SK-N-SH treated with all-trans-retinoic acid at 6 μM for 48 hours (cell line): ENCODE measurements at regions not wholly inside any gene's neighbourhood (a gene's known extent, or its start where the extent isn't known, plus 50 kb on each side); places are given as distances from the start of the nearest gene placed in this dataset.
A peak's percentile ranks its signal among the peaks of the same experiment; 100 is the strongest.

Experiments used
- ATAC-seq: fragments of 200-7000 bp; cut with Tn5 transposase; 3 replicates; pipeline ENCODE4 v1.9.1; 2020; ENCODE audit warnings: mild to moderate bottlenecking, moderate library complexity
- ARNTL ChIP-seq: fragments of 450-650 bp; formaldehyde crosslinking; IDR thresholded peaks from 2 replicates; pipeline ENCODE4 v1.5.0; 2020; ENCODE audit warnings: low read depth, mild to moderate bottlenecking, moderate library complexity, borderline replicate concordance
- BACH2 ChIP-seq: fragments of 250-450 bp; sonication (Bioruptor Pico); IDR thresholded peaks from 2 replicates; pipeline ENCODE4 v1.9.0; 2021; ENCODE audit warnings: mild to moderate bottlenecking, borderline replicate concordance
- CSDC2 ChIP-seq: fragments of 250-450 bp; sonication (Bioruptor Pico); IDR thresholded peaks from 2 replicates; pipeline ENCODE4 v1.5.0; 2020; ENCODE audit warnings: mild to moderate bottlenecking, moderate library complexity
- ESRRG ChIP-seq: fragments of 250-450 bp; sonication (Bioruptor Pico); IDR thresholded peaks from 2 replicates; pipeline ENCODE4 v1.6.1; 2021; ENCODE audit warnings: mild to moderate bottlenecking
- GLIS3 ChIP-seq: fragments of 250-450 bp; sonication (Bioruptor Pico); IDR thresholded peaks from 2 replicates; pipeline ENCODE4 v1.5.0; 2020; ENCODE audit warnings: mild to moderate bottlenecking, moderate library complexity
- ISL1 ChIP-seq: fragments of 250-450 bp; sonication (Bioruptor Pico); IDR thresholded peaks from 2 replicates; pipeline ENCODE4 v2.1.2; 2022; ENCODE audit warnings: mild to moderate bottlenecking, moderate library complexity
- OSR1 ChIP-seq: fragments of 250-450 bp; sonication (Bioruptor Pico); IDR thresholded peaks from 2 replicates; pipeline ENCODE4 v1.8.0; 2022; ENCODE audit warnings: moderate library complexity, mild to moderate bottlenecking, inconsistent platforms
- PPARA ChIP-seq: fragments of 250-450 bp; sonication (Bioruptor Pico); IDR thresholded peaks from 2 replicates; pipeline ENCODE4 v1.5.0; 2020; ENCODE audit warnings: mild to moderate bottlenecking, borderline replicate concordance
- RARB ChIP-seq: fragments of 250-450 bp; sonication (Bioruptor Pico); IDR thresholded peaks from 2 replicates; pipeline ENCODE4 v1.8.0; 2021; ENCODE audit warnings: mild to moderate bottlenecking, moderate library complexity
- SNAI2 ChIP-seq: fragments of 250-450 bp; sonication (Bioruptor Pico); IDR thresholded peaks from 2 replicates; pipeline ENCODE4 v1.5.0; 2020; ENCODE audit warnings: mild to moderate bottlenecking, moderate library complexity
- TCF4 ChIP-seq: fragments of 250-450 bp; sonication (Bioruptor Pico); IDR thresholded peaks from 2 replicates; pipeline ENCODE4 v1.8.0; 2021; ENCODE audit warnings: mild to moderate bottlenecking, moderate library complexity, borderline replicate concordance
- TOX ChIP-seq: fragments of 250-450 bp; sonication (Bioruptor Pico); IDR thresholded peaks from 2 replicates; pipeline ENCODE4 v1.8.0; 2021; ENCODE audit warnings: mild to moderate bottlenecking, moderate library complexity, borderline replicate concordance
- ZC3H10 ChIP-seq: fragments of 250-450 bp; sonication (Bioruptor Pico); IDR thresholded peaks from 2 replicates; pipeline ENCODE4 v1.5.1; 2021; ENCODE audit warnings: mild to moderate bottlenecking, moderate library complexity
- ZFP30 ChIP-seq: fragments of 450-650 bp; formaldehyde crosslinking; IDR thresholded peaks from 2 replicates; pipeline ENCODE4 v1.5.0; 2022; ENCODE audit warnings: mild to moderate bottlenecking, moderate library complexity
- ZNF565 ChIP-seq: fragments of 450-650 bp; formaldehyde crosslinking; conservative IDR thresholded peaks from 2 replicates; pipeline ENCODE4 v1.5.0; 2020; ENCODE audit warnings: low read depth, mild to moderate bottlenecking, moderate library complexity
- ZNF70 ChIP-seq: fragments of 450-650 bp; formaldehyde crosslinking; IDR thresholded peaks from 2 replicates; pipeline ENCODE4 v1.5.0; 2020; ENCODE audit warnings: mild to moderate bottlenecking, moderate library complexity
- ZNF8 ChIP-seq: fragments of 450-650 bp; formaldehyde crosslinking; IDR thresholded peaks from 2 replicates; pipeline ENCODE4 v1.5.0; 2020; ENCODE audit warnings: mild to moderate bottlenecking, moderate library complexity
- TF ChIP-seq, protein P1 (sequence below): fragments of 250-450 bp; sonication (Bioruptor Pico); IDR thresholded peaks from 2 replicates; pipeline ENCODE4 v1.5.1; 2020; ENCODE audit warnings: low read depth, mild to moderate bottlenecking, moderate library complexity
- TF ChIP-seq, protein P2 (sequence below): fragments of 250-450 bp; sonication (Bioruptor Pico); IDR thresholded peaks from 2 replicates; pipeline ENCODE4 v1.5.1; 2021; ENCODE audit warnings: mild to moderate bottlenecking, moderate library complexity
- TF ChIP-seq, protein P3 (sequence below): fragments of 250-450 bp; sonication (Bioruptor Pico); IDR thresholded peaks from 2 replicates; pipeline ENCODE4 v1.5.0; 2020; ENCODE audit warnings: mild to moderate bottlenecking, moderate library complexity
- TF ChIP-seq, protein P4 (sequence below): fragments of 250-450 bp; sonication (Bioruptor Pico); IDR thresholded peaks from 2 replicates; pipeline ENCODE4 v1.8.0; 2021; ENCODE audit warnings: low read depth, mild to moderate bottlenecking, moderate library complexity, borderline replicate concordance

DNA sequence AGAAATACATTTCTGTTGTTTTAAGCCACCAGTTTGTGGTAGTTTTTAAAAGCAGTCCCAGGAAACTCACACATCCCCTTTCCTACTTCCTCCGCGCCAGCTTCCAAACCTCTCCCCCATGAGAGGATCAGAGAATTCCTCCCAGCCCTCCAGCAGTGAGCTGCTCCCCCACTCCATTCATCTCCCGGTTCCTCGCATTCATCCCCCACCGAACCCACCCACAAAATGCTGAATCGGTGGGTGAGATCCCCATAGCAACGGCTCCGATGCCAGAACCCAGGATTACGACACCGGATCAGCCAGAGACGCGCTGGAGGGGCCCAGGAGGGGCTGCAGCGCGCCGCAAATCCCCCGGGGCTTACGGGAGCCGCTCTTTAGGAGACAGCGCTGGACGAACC is 251.4 kb upstream of the RPL38 start:
- TF ChIP-seq, protein P1, sequence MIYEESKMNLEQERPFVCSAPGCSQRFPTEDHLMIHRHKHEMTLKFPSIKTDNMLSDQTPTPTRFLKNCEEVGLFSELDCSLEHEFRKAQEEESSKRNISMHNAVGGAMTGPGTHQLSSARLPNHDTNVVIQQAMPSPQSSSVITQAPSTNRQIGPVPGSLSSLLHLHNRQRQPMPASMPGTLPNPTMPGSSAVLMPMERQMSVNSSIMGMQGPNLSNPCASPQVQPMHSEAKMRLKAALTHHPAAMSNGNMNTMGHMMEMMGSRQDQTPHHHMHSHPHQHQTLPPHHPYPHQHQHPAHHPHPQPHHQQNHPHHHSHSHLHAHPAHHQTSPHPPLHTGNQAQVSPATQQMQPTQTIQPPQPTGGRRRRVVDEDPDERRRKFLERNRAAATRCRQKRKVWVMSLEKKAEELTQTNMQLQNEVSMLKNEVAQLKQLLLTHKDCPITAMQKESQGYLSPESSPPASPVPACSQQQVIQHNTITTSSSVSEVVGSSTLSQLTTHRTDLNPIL (CRISPR knock-in tag), result no peak
- TF ChIP-seq ZNF70 (CRISPR knock-in tag), result no peak
- no peak for TF ChIP-seq ARNTL (CRISPR knock-in tag)
- no peak for TF ChIP-seq ZNF565 (CRISPR knock-in tag)
- no peak for TF ChIP-seq TOX
- no peak for TF ChIP-seq CSDC2 (CRISPR knock-in tag)
- TF ChIP-seq, protein P2, sequence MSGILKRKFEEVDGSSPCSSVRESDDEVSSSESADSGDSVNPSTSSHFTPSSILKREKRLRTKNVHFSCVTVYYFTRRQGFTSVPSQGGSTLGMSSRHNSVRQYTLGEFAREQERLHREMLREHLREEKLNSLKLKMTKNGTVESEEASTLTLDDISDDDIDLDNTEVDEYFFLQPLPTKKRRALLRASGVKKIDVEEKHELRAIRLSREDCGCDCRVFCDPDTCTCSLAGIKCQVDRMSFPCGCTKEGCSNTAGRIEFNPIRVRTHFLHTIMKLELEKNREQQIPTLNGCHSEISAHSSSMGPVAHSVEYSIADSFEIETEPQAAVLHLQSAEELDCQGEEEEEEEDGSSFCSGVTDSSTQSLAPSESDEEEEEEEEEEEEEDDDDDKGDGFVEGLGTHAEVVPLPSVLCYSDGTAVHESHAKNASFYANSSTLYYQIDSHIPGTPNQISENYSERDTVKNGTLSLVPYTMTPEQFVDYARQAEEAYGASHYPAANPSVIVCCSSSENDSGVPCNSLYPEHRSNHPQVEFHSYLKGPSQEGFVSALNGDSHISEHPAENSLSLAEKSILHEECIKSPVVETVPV (CRISPR knock-in tag), result no peak
- no peak for TF ChIP-seq OSR1
- TF ChIP-seq ZNF8, result no peak
- TF ChIP-seq, protein P3, sequence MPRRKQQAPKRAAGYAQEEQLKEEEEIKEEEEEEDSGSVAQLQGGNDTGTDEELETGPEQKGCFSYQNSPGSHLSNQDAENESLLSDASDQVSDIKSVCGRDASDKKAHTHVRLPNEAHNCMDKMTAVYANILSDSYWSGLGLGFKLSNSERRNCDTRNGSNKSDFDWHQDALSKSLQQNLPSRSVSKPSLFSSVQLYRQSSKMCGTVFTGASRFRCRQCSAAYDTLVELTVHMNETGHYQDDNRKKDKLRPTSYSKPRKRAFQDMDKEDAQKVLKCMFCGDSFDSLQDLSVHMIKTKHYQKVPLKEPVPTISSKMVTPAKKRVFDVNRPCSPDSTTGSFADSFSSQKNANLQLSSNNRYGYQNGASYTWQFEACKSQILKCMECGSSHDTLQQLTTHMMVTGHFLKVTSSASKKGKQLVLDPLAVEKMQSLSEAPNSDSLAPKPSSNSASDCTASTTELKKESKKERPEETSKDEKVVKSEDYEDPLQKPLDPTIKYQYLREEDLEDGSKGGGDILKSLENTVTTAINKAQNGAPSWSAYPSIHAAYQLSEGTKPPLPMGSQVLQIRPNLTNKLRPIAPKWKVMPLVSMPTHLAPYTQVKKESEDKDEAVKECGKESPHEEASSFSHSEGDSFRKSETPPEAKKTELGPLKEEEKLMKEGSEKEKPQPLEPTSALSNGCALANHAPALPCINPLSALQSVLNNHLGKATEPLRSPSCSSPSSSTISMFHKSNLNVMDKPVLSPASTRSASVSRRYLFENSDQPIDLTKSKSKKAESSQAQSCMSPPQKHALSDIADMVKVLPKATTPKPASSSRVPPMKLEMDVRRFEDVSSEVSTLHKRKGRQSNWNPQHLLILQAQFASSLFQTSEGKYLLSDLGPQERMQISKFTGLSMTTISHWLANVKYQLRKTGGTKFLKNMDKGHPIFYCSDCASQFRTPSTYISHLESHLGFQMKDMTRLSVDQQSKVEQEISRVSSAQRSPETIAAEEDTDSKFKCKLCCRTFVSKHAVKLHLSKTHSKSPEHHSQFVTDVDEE (CRISPR knock-in tag), result no peak
- TF ChIP-seq ZFP30 (CRISPR knock-in tag), result no peak
- no peak for ATAC-seq

DNA sequence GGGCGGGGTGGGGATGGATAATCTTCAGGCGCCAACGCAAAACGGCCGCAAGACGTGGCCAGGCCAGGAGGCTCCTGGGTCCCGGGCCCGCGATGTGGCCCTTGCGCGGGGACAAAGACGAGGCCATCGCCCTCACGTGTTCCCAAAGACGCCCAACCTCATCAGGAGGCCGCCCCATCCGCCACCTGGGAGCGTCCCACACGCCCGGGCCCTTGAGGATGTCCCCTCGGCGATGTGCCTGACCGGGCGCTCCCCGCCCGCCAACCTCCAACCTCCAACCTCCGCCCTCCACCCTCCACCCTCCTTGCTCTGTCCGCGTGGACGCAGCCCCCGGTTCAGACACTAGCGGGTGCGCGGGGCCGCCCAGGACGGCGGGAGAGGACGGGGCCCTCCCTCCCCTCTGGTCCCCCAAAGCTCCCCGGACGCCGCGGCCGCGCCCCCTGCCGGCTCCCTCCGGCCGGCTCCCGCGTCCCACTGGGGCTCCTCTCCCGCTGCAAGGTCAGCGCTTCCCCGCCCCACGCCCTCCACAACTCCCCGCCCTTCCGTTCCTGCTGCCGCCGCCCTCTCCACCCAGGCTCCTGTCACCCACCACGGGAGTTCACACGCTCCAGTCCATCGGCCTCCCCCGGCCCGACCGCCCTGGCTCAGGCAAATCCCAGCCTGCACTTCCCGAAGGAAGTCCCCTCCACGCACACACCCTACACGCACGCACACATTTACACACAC is 250.8 kb upstream of the RPL38 start:
- no peak for TF ChIP-seq ESRRG (CRISPR knock-in tag)
- no peak for TF ChIP-seq ARNTL (CRISPR knock-in tag)
- TF ChIP-seq, protein P2 (CRISPR knock-in tag), result no peak
- no peak for TF ChIP-seq SNAI2
- TF ChIP-seq, protein P4, sequence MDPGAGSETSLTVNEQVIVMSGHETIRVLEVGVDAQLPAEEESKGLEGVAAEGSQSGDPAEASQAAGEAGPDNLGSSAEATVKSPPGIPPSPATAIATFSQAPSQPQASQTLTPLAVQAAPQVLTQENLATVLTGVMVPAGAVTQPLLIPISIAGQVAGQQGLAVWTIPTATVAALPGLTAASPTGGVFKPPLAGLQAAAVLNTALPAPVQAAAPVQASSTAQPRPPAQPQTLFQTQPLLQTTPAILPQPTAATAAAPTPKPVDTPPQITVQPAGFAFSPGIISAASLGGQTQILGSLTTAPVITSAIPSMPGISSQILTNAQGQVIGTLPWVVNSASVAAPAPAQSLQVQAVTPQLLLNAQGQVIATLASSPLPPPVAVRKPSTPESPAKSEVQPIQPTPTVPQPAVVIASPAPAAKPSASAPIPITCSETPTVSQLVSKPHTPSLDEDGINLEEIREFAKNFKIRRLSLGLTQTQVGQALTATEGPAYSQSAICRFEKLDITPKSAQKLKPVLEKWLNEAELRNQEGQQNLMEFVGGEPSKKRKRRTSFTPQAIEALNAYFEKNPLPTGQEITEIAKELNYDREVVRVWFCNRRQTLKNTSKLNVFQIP (CRISPR knock-in tag), result no peak
- TF ChIP-seq ZC3H10, result no peak
- ATAC-seq, result peak; percentile 38; the same call in 1 of the 3 replicates

DNA sequence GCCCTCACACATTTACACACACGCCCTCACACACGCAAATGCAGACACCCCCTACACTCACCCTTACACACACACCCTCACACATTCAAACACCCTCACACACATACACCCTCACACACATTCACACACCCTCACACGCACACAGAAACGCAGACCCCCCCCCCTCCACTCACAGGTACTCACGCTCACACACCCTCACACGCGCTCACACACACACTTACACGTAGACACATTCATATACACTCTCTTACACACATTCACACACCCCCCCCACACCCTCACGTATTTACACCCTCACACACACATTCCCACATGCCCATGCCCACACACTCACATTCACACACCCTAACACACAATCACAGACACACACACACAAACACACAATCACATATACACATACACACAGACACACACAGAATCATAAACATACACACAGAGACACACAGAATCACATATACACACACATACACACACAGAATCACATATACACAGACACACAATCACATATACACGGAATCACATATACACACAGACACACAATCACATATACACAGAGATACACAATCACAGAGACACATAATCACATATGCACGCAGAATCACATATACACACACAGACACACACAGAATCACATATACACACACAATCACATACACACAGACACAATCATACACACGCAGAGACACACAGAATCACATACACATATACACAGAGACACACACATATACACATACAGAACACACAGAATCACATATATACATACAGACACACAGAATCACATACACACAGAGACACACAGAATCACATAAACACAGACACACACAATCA is 250.1 kb upstream of the RPL38 start:
- no peak for ATAC-seq
- TF ChIP-seq TCF4 (CRISPR knock-in tag), result no peak
- TF ChIP-seq GLIS3 (CRISPR knock-in tag), result no peak
- TF ChIP-seq ESRRG (CRISPR knock-in tag), result no peak
- no peak for TF ChIP-seq SNAI2
- no peak for TF ChIP-seq TOX
- TF ChIP-seq ISL1 (CRISPR knock-in tag), result no peak
- no peak for TF ChIP-seq ZFP30 (CRISPR knock-in tag)
- no peak for TF ChIP-seq ZC3H10
- TF ChIP-seq, protein P3 (CRISPR knock-in tag), result no peak
- no peak for TF ChIP-seq BACH2
- TF ChIP-seq ZNF565 (CRISPR knock-in tag), result no peak
- TF ChIP-seq, protein P1 (CRISPR knock-in tag), result no peak
- no peak for TF ChIP-seq RARB (CRISPR knock-in tag)
- no peak for TF ChIP-seq PPARA
- TF ChIP-seq ARNTL (CRISPR knock-in tag), result no peak
- no peak for TF ChIP-seq CSDC2 (CRISPR knock-in tag)
